Keratinocyte (primary cell): ENCODE measurements at regions not wholly inside any gene's neighbourhood (a gene's known extent, or its start where the extent isn't known, plus 50 kb on each side); places are given as distances from the start of the nearest gene placed in this dataset.

Experiments used
- CTCF ChIP-seq, 3 experiments: IDR thresholded peaks in 1 of 3; conservative IDR thresholded peaks in 1 of 3; optimal IDR thresholded peaks in 1 of 3; 2 replicates in 2 of 3; 3 replicates in 1 of 3; pipeline versions ENCODE3 to v1.5.1; 2011; ENCODE audit warnings: low read length in 3 of 3, mild to moderate bottlenecking in 3 of 3, moderate library complexity in 2 of 3, control low read depth in 1 of 3, inconsistent platforms in 1 of 3; ENCODE audit not compliant: insufficient read depth in 2 of 3; ENCODE audit errors: extremely low read depth in 1 of 3
- EZH2 ChIP-seq: IDR thresholded peaks from one replicate; pipeline ENCODE4 v1.6.1; 2012; ENCODE audit warnings: inconsistent platforms, mild to moderate bottlenecking, low read length, moderate library complexity

- TF ChIP-seq CTCF (optimal IDR thresholded peaks at IDR 0.05 in 1 of 3, IDR thresholded peaks at IDR 0.05 in 1 of 3, conservative IDR thresholded peaks at IDR 0.05 in 1 of 3; ENCODE audit: extremely low read depth in 1 of 3, insufficient read depth in 2 of 3, low read length in 3 of 3) (no peak), EZH2 (no peak)
Measured at GRCh38 chr5:179400020-179400419, 54.8 kb upstream of the ADAMTS2 start.
